OCI-LY7 (cell line): ENCODE measurements at regions not wholly inside any gene's neighbourhood (a gene's known extent, or its start where the extent isn't known, plus 50 kb on each side); places are given as distances from the start of the nearest gene placed in this dataset.

Experiments used
- BruUV-seq: library from RNA; stranded (reverse); fragments of 400-500 nt; replicated peaks from 2 replicates; lab custom pipeline; 2021; lab: Mats Ljungman, UMichigan
- CTCF ChIA-PET: fragments of 300-600 bp; sonication (Branson Sonifier 250); formaldehyde crosslinking; loops from one replicate; lab custom pipeline; 2022; ENCODE audit warnings: antibody characterized with exemption; ENCODE audit not compliant: unreplicated experiment; lab: Charles Lee
- POLR2A ChIA-PET: fragments of 300-600 bp; sonication (Branson Sonifier 250); formaldehyde crosslinking; loops from one replicate; lab custom pipeline; 2022; ENCODE audit warnings: antibody characterized with exemption; lab: Charles Lee
- DNase-seq: peaks from one replicate; pipeline ENCODE4 v3.0.0-alpha.2; 2015; ENCODE audit warnings: low spot score
- H2AFZ ChIP-seq: fragments of 200-600 bp; sonication (generic), shearing (Covaris generic); 2 replicates; pipeline ENCODE4 v1.6.1; 2014; ENCODE audit warnings: mild to moderate bottlenecking, antibody characterized with exemption, low read length, moderate library complexity
- H3K27ac ChIP-seq: fragments of 200-600 bp; sonication (generic); 2 replicates; pipeline ENCODE4 v1.5.1; 2014; ENCODE audit warnings: mixed run types, low read depth, mild to moderate bottlenecking, moderate library complexity, low read length, inconsistent platforms; ENCODE audit not compliant: poor library complexity, severe bottlenecking
- H3K36me3 ChIP-seq: fragments of 200-600 bp; sonication (generic); 2 replicates; pipeline ENCODE4 v1.6.1; 2014; ENCODE audit warnings: mild to moderate bottlenecking, antibody characterized with exemption, low read length, moderate library complexity, mixed read lengths; ENCODE audit not compliant: insufficient read depth
- H3K4me1 ChIP-seq: fragments of 200-600 bp; sonication (generic); 2 replicates; pipeline ENCODE4 v1.5.1; 2014; ENCODE audit warnings: mild to moderate bottlenecking, low read length; ENCODE audit not compliant: insufficient read depth, poor library complexity, severe bottlenecking
- H3K4me2 ChIP-seq: fragments of 200-600 bp; sonication (generic); 2 replicates; pipeline ENCODE4 v1.6.1; 2014; ENCODE audit warnings: mild to moderate bottlenecking, low read length
- H3K4me3 ChIP-seq: fragments of 200-600 bp; sonication (generic); 2 replicates; pipeline ENCODE4 v1.5.1; 2014; ENCODE audit warnings: mild to moderate bottlenecking, low read depth, low read length; ENCODE audit not compliant: poor library complexity, severe bottlenecking
- H3K79me2 ChIP-seq: fragments of 200-600 bp; sonication (generic); 2 replicates; pipeline ENCODE4 v1.6.1; 2016; ENCODE audit warnings: low read depth, mild to moderate bottlenecking, low read length, moderate library complexity, mixed read lengths; ENCODE audit not compliant: insufficient read depth
- H3K9me2 ChIP-seq: fragments of 200-600 bp; sonication (generic); 2 replicates; pipeline ENCODE4 v1.6.1; 2016; ENCODE audit warnings: mild to moderate bottlenecking, low read length, mixed read lengths; ENCODE audit not compliant: insufficient read depth
- H3K9me3 ChIP-seq: fragments of 200-600 bp; sonication (generic); 2 replicates; pipeline ENCODE4 v1.6.1; 2014; ENCODE audit warnings: mild to moderate bottlenecking, mixed run types, low read length, mixed read lengths
- H4K20me1 ChIP-seq: fragments of 200-600 bp; sonication (generic); 2 replicates; pipeline ENCODE4 v1.6.1; 2014; ENCODE audit warnings: mild to moderate bottlenecking, antibody characterized with exemption, low read length, moderate library complexity, mixed read lengths; ENCODE audit not compliant: insufficient read depth
- CTCF ChIP-seq: fragments of 200-600 bp; sonication (generic); conservative IDR thresholded peaks from 2 replicates; pipeline ENCODE4 v1.5.1; 2014; ENCODE audit warnings: mild to moderate bottlenecking, antibody characterized with exemption, low read length, moderate library complexity, mixed read lengths
- EZH2phosphoT487 ChIP-seq: fragments of 200-600 bp; sonication (generic); IDR thresholded peaks from 2 replicates; pipeline ENCODE4 v1.6.1; 2018; ENCODE audit warnings: low read depth, borderline replicate concordance, mild to moderate bottlenecking, mixed run types, antibody characterized with exemption, low read length, moderate library complexity, mixed read lengths
- intact Hi-C: fragments of 100-400 bp; cut with micrococcal nuclease; formaldehyde crosslinking; loops from one replicate; pipeline ENCODE4 v1.10.0; 2022; ENCODE audit not compliant: unreplicated experiment

- CTCF ChIA-PET: no interaction called here
- POLR2A ChIA-PET: interaction anchor here (0.6 kb wide), 1 partner anchor 19 kb away, joined by 4 read pairs; no protein-coding TSS in a partner anchor
- no TSS peak for BruUV-seq
- H3K9me2 ChIP-seq: no peaks in the 10 kb centered on the region
- no peak overlapping the region for H3K27ac ChIP-seq
- no peaks in the 10 kb centered on the region for H4K20me1 ChIP-seq
- intact Hi-C loops: no loop called here
- no peaks in the 10 kb centered on the region for H3K36me3 ChIP-seq
- DNase-seq: no peak
- TF ChIP-seq CTCF (no peak), EZH2phosphoT487 (no peak)
- no peaks in the 10 kb centered on the region for H3K4me1 ChIP-seq
- no peak overlapping the region for H3K4me3 ChIP-seq
- H3K9me3 ChIP-seq: no peaks in the 10 kb centered on the region
- no peak overlapping the region for H2AFZ ChIP-seq
- H3K79me2 ChIP-seq: no peaks in the 10 kb centered on the region
- H3K4me2 ChIP-seq: no peak overlapping the region
Observed at GRCh38 chr1:112267206-112267605, 128.8 kb upstream of the CTTNBP2NL start.

GRCh38 chr1:112267929-112268328 lies 128.1 kb upstream of the CTTNBP2NL start:
- BruUV-seq: no TSS peak
- Histone ChIP-seq H3K4me2 (no peak overlapping the region), H3K36me3 (no peaks in the 10 kb centered on the region), H2AFZ (no peak overlapping the region), H3K4me1 (no peaks in the 10 kb centered on the region), H3K9me2 (no peaks in the 10 kb centered on the region), H4K20me1 (no peaks in the 10 kb centered on the region), H3K79me2 (no peaks in the 10 kb centered on the region), H3K4me3 (no peak overlapping the region), H3K27ac (no peak overlapping the region), H3K9me3 (no peaks in the 10 kb centered on the region)
- ChIA-PET POLR2A (interaction anchor here (0.6 kb wide), 1 partner anchor 18 kb away, joined by 4 read pairs; no protein-coding TSS in a partner anchor), CTCF (no interaction called here)
- intact Hi-C loops: no loop called here
- no peak for TF ChIP-seq CTCF
- TF ChIP-seq EZH2phosphoT487: no peak
- no peak for DNase-seq

GRCh38 chr1:112268408-112268807 lies 127.6 kb upstream of the CTTNBP2NL start:
- Histone ChIP-seq H3K79me2 (no peaks in the 10 kb centered on the region), H3K4me1 (no peaks in the 10 kb centered on the region), H3K36me3 (no peaks in the 10 kb centered on the region), H3K4me2 (no peak overlapping the region), H3K9me2 (no peaks in the 10 kb centered on the region), H3K4me3 (no peak overlapping the region), H4K20me1 (no peaks in the 10 kb centered on the region), H3K9me3 (no peaks in the 10 kb centered on the region), H3K27ac (no peak overlapping the region), H2AFZ (no peak overlapping the region)
- DNase-seq: no peak
- intact Hi-C loops: no loop called here
- no TSS peak for BruUV-seq
- ChIA-PET CTCF (no interaction called here), POLR2A (no interaction called here)
- TF ChIP-seq EZH2phosphoT487: no peak
- no peak for TF ChIP-seq CTCF
